ENCODE measurements at regions not wholly inside any gene's neighbourhood (a gene's known extent, or its start where the extent isn't known, plus 50 kb on each side); places are given as distances from the start of the nearest gene placed in this dataset.
"Not testable (repeated sequence)": the region's sequence is repeated elsewhere in the genome, so short reads cannot be mapped to it uniquely, and the experiment has no call there.

- Histone ChIP-seq H4K20me1 (ENCODE audit: insufficient read depth) (no peaks in the 10 kb centered on the region), H3K27ac (no peak overlapping the region), H3K79me2 (ENCODE audit: insufficient read depth, low read depth) (no peaks in the 10 kb centered on the region), H3K4me3 (IDR thresholded peaks at IDR 0.05; ENCODE audit: insufficient read depth, low read depth, low read length) (no peak overlapping the region), H2AFZ (ENCODE audit: low read depth) (no peak overlapping the region), H3K27me3 (ENCODE audit: insufficient read depth, low read depth) (no peaks in the 10 kb centered on the region), H3K4me2 (no peak overlapping the region), H3K9ac (no peak overlapping the region), H3K4me1 (ENCODE audit: low read depth, poor library complexity, severe bottlenecking) (no peaks in the 10 kb centered on the region), H3K36me3 (ENCODE audit: insufficient read depth) (no peaks in the 10 kb centered on the region)
- TF ChIP-seq, protein P1, sequence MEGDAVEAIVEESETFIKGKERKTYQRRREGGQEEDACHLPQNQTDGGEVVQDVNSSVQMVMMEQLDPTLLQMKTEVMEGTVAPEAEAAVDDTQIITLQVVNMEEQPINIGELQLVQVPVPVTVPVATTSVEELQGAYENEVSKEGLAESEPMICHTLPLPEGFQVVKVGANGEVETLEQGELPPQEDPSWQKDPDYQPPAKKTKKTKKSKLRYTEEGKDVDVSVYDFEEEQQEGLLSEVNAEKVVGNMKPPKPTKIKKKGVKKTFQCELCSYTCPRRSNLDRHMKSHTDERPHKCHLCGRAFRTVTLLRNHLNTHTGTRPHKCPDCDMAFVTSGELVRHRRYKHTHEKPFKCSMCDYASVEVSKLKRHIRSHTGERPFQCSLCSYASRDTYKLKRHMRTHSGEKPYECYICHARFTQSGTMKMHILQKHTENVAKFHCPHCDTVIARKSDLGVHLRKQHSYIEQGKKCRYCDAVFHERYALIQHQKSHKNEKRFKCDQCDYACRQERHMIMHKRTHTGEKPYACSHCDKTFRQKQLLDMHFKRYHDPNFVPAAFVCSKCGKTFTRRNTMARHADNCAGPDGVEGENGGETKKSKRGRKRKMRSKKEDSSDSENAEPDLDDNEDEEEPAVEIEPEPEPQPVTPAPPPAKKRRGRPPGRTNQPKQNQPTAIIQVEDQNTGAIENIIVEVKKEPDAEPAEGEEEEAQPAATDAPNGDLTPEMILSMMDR (conservative IDR thresholded peaks at IDR 0.05; ENCODE audit: low read depth, low read length) = no peak
Measured at GRCh38 chr10:23927576-23928325, 281.2 kb upstream of the KIAA1217 start.

DNA sequence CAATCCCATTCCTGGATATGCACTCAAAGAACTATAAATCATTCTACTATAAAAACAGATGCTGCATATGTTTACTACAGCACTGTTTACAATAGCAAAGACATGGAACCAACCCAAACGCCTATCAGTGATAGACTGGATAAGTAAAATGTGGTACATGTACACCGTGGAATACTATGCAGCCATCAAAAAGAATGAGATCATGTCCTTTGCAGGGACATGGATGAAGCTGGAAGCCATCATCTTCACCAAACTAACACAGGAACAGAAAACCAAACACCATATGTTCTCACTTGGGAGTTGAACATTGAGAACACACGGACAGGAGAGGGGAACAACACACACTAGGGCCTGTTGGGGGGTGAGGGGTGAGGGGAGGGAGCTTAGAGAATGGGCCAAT, 274.9 kb upstream of the KIAA1217 start:
- not testable (repeated sequence) for H2AFZ ChIP-seq (ENCODE audit: low read depth); H4K20me1 ChIP-seq (ENCODE audit: insufficient read depth); H3K4me3 ChIP-seq (IDR thresholded peaks at IDR 0.05; ENCODE audit: insufficient read depth, low read depth, low read length); H3K27me3 ChIP-seq (ENCODE audit: insufficient read depth, low read depth); H3K9ac ChIP-seq; H3K4me1 ChIP-seq (ENCODE audit: low read depth, poor library complexity, severe bottlenecking); H3K27ac ChIP-seq; H3K36me3 ChIP-seq (ENCODE audit: insufficient read depth); H3K79me2 ChIP-seq (ENCODE audit: insufficient read depth, low read depth); H3K4me2 ChIP-seq

- Histone ChIP-seq H3K4me3 (IDR thresholded peaks at IDR 0.05; ENCODE audit: insufficient read depth, low read depth, low read length) (no peak overlapping the region), H2AFZ (ENCODE audit: low read depth) (no peak overlapping the region), H3K36me3 (ENCODE audit: insufficient read depth) (no peaks in the 10 kb centered on the region), H3K27ac (no peak overlapping the region), H3K4me2 (no peak overlapping the region), H3K79me2 (ENCODE audit: insufficient read depth, low read depth) (no peaks in the 10 kb centered on the region), H3K27me3 (ENCODE audit: insufficient read depth, low read depth) (no peaks in the 10 kb centered on the region), H4K20me1 (ENCODE audit: insufficient read depth) (no peaks in the 10 kb centered on the region), H3K9ac (no peak overlapping the region), H3K4me1 (ENCODE audit: low read depth, poor library complexity, severe bottlenecking) (peaks cover 8% of the 10 kb centered on the region)
- TF ChIP-seq, protein P1 (conservative IDR thresholded peaks at IDR 0.05; ENCODE audit: low read depth, low read length) = no peak
Measured at GRCh38 chr10:23945845-23946244, 263.1 kb upstream of the KIAA1217 start.

DNA sequence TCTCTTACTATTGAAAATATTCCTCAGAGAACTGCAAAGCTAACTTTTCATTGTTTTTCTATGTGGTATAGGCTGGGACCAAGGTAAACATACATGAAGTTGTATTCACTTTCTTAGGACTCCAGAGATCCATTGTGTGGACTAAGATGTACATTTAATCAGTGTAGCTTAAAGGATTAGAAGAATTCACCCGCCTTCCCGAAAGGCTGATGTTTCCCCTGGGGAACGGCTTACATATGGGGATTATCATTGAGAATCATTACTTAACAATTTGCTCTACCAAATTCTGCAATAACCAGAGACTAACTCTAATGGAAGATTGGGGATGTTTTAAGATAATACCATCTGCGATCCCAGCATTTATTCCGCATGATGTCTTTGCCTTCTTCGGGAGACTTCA, 257.1 kb upstream of the KIAA1217 start:
- no peak overlapping the region for H3K4me3 ChIP-seq (IDR thresholded peaks at IDR 0.05; ENCODE audit: insufficient read depth, low read depth, low read length)
- no peak overlapping the region for H2AFZ ChIP-seq (ENCODE audit: low read depth)
- H3K79me2 ChIP-seq (ENCODE audit: insufficient read depth, low read depth) = no peaks in the 10 kb centered on the region
- no peak overlapping the region for H3K9ac ChIP-seq
- H3K36me3 ChIP-seq (ENCODE audit: insufficient read depth) = no peaks in the 10 kb centered on the region
- H4K20me1 ChIP-seq (ENCODE audit: insufficient read depth) = no peaks in the 10 kb centered on the region
- no peak overlapping the region for H3K4me2 ChIP-seq
- H3K4me1 ChIP-seq (ENCODE audit: low read depth, poor library complexity, severe bottlenecking) = no peaks in the 10 kb centered on the region
- no peaks in the 10 kb centered on the region for H3K27me3 ChIP-seq (ENCODE audit: insufficient read depth, low read depth)
- no peak overlapping the region for H3K27ac ChIP-seq
- TF ChIP-seq, protein P1 (conservative IDR thresholded peaks at IDR 0.05; ENCODE audit: low read depth, low read length) = no peak

DNA sequence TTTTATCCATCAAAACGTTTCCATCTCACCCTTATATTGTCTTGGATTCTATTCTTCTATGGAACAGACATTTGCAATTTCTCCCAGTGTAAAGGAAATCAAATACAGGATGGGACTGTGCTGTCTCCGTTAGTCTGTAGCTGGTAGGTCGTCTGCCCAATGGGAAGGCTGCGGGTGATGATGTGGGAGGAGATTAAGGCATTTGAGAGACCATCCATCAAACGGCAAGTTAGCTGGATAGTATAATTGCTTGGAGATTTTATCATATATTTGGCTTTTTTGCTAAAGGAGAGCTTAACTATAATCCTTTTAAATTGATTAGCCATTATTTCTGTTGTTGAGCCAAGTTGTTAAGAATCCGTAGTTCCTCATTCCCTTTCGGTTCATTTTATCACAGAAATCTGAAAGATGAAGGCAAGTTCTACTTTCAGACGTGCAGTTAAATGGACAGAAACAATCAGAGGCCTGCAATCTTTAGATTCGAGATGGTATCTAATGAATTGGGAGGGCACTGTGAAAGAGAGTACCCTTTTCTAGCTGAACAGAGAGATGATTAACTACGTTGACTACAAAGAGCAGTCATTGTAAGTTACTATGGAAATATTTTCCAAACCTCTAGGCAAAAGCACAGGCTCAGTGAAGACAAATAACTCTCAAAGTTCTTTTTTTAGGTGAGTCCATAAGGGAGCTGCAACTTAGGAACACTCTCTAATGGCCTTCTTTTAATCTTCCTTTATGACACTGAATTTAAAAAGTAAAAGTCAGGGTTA, 253.3 kb upstream of the KIAA1217 start:
- Histone ChIP-seq H3K36me3 (ENCODE audit: insufficient read depth) (no peaks in the 10 kb centered on the region), H3K27ac (no peak overlapping the region), H4K20me1 (ENCODE audit: insufficient read depth) (no peaks in the 10 kb centered on the region), H3K4me3 (IDR thresholded peaks at IDR 0.05; ENCODE audit: insufficient read depth, low read depth, low read length) (no peak overlapping the region), H3K9ac (no peak overlapping the region), H3K27me3 (ENCODE audit: insufficient read depth, low read depth) (no peaks in the 10 kb centered on the region), H3K4me1 (ENCODE audit: low read depth, poor library complexity, severe bottlenecking) (no peaks in the 10 kb centered on the region), H3K79me2 (ENCODE audit: insufficient read depth, low read depth) (no peaks in the 10 kb centered on the region), H2AFZ (ENCODE audit: low read depth) (no peak overlapping the region), H3K4me2 (no peak overlapping the region)
- TF ChIP-seq, protein P1 (conservative IDR thresholded peaks at IDR 0.05; ENCODE audit: low read depth, low read length) = no peak

All from KMS-11 (cell line).